Sigmoid colon (tissue), 6 donors: ENCODE measurements at regions not wholly inside any gene's neighbourhood (a gene's known extent, or its start where the extent isn't known, plus 50 kb on each side); places are given as distances from the start of the nearest gene placed in this dataset.

Source experiments
- DNase-seq: peaks from one replicate; pipeline ENCODE4 v3.0.0-alpha.2; 2019
- H3K27ac ChIP-seq, 4 donors: fragments of 200-600 bp; sonication (generic); one replicate each; pipeline ENCODE4 v1.5.1; 2016 to 2019; ENCODE audit warnings: mild to moderate bottlenecking in 1 of 4
- H3K27me3 ChIP-seq, 3 donors: fragments of 200-600 bp; sonication (generic); one replicate each; pipeline ENCODE4 v1.5.1; 2019; ENCODE audit warnings: mild to moderate bottlenecking in 1 of 3
- H3K36me3 ChIP-seq, 4 donors: fragments of 200-600 bp; sonication (generic); one replicate each; pipeline ENCODE4 v1.5.1; 2016 to 2019
- H3K4me1 ChIP-seq, 4 donors: fragments of 200-600 bp; sonication (generic); one replicate each; pipeline ENCODE4 v1.5.1; 2017 to 2019
- H3K4me3 ChIP-seq, 4 donors: fragments of 200-600 bp; sonication (generic); one replicate each; pipeline ENCODE4 v1.5.1; 2017 to 2019; ENCODE audit warnings: mild to moderate bottlenecking in 2 of 4, moderate library complexity in 1 of 4
- H3K9me3 ChIP-seq, 4 donors: fragments of 200-600 bp in 3 of 4; sonication (generic) in 3 of 4; one replicate each; pipeline versions ENCODE4 v1.5.1 to v1.6.1; 2013 to 2019
- CTCF ChIP-seq, 4 experiments: fragments of 450-650 bp in 3 of 4; fragments of 200-600 bp in 1 of 4; IDR thresholded peaks; one replicate each; pipeline ENCODE4 v1.5.1; 2016 to 2019; ENCODE audit warnings: antibody characterized with exemption in 4 of 4, mild to moderate bottlenecking in 3 of 4, moderate library complexity in 2 of 4
- EP300 ChIP-seq, 4 donors: sonication (generic); formaldehyde crosslinking; IDR thresholded peaks; one replicate each; pipeline ENCODE4 v1.6.1; 2017; ENCODE audit warnings: antibody characterized with exemption in 4 of 4
- POLR2A ChIP-seq, 2 donors: fragments of 450-650 bp; IDR thresholded peaks; one replicate each; pipeline ENCODE4 v1.6.1; 2016; ENCODE audit warnings: antibody characterized with exemption in 2 of 2, mild to moderate bottlenecking in 2 of 2, moderate library complexity in 2 of 2
- POLR2AphosphoS5 ChIP-seq, 4 donors: sonication (generic); formaldehyde crosslinking; IDR thresholded peaks; one replicate each; pipeline ENCODE4 v1.6.1; 2017; ENCODE audit warnings: antibody characterized with exemption in 4 of 4
- WGBS, 2 donors: extraction: QIAGEN DNeasy Blood & Tissue Kit; methylation state at CpG; one replicate each; pipeline ENCODE4 v1.1.7; 2013; 5-methylcytosine and 5-hydroxymethylcytosine counted together
- intact Hi-C: fragments of 100-400 bp; cut with DNase I; formaldehyde crosslinking; loops from one replicate; pipeline ENCODE4 v1.15.1; 2023
- donor health status: healthy with polysubstance abuse.
- donor health status: healthy.

- TF ChIP-seq EP300 (IDR thresholded peaks at IDR 0.05) (no peak), POLR2AphosphoS5 (IDR thresholded peaks at IDR 0.05) (no peak), POLR2A (IDR thresholded peaks at IDR 0.05) (no peak), CTCF (IDR thresholded peaks at IDR 0.05) (no peak)
- Histone ChIP-seq H3K4me1 (no peaks in the 10 kb centered on the region), H3K27ac (no peak overlapping the region), H3K9me3 (no peaks in the 10 kb centered on the region), H3K36me3 (no peaks in the 10 kb centered on the region), H3K27me3 (no peaks in the 10 kb centered on the region), H3K4me3 (no peak overlapping the region)
- 52 to 70% methylated on average over 3 of the region's 3 CpGs for WGBS, 2 donors
- no peak for DNase-seq
- intact Hi-C loops, result no loop called here
Observed at GRCh38 chr4:130855533-130855932, 1759.6 kb downstream of the C4orf33 start.

- H3K9me3 ChIP-seq, result no peaks in the 10 kb centered on the region
- intact Hi-C loops, result no loop called here
- no peaks in the 10 kb centered on the region for H3K36me3 ChIP-seq
- no peak for TF ChIP-seq CTCF (IDR thresholded peaks at IDR 0.05)
- no peak for TF ChIP-seq POLR2AphosphoS5 (IDR thresholded peaks at IDR 0.05)
- no peak for TF ChIP-seq EP300 (IDR thresholded peaks at IDR 0.05)
- TF ChIP-seq POLR2A (IDR thresholded peaks at IDR 0.05), result no peak
- DNase-seq, result no peak
- no peaks in the 10 kb centered on the region for H3K4me1 ChIP-seq
- WGBS, 2 donors, result 86 to 88% methylated on average over 3 of the region's 3 CpGs
- H3K27ac ChIP-seq, result no peak overlapping the region
- H3K4me3 ChIP-seq, result no peak overlapping the region
- no peaks in the 10 kb centered on the region for H3K27me3 ChIP-seq
Observed at GRCh38 chr4:130859991-130860390, 1764.0 kb downstream of the C4orf33 start.

GRCh38 chr4:130896920-130897319 is 1801.0 kb downstream of the C4orf33 start:
- DNase-seq, result no peak
- H3K4me3 ChIP-seq, result no peak overlapping the region
- H3K4me1 ChIP-seq, result no peaks in the 10 kb centered on the region
- intact Hi-C loops, result no loop called here
- peaks cover 0 to 2% (median 0%) of the 10 kb centered on the region in 4 donors for H3K9me3 ChIP-seq
- H3K27me3 ChIP-seq, result no peaks in the 10 kb centered on the region
- TF ChIP-seq EP300 (IDR thresholded peaks at IDR 0.05) (no peak), POLR2A (IDR thresholded peaks at IDR 0.05) (no peak), POLR2AphosphoS5 (IDR thresholded peaks at IDR 0.05) (no peak), CTCF (IDR thresholded peaks at IDR 0.05) (no peak)
- H3K36me3 ChIP-seq, result no peaks in the 10 kb centered on the region
- H3K27ac ChIP-seq, result no peak overlapping the region

- Histone ChIP-seq H3K4me3 (no peak overlapping the region), H3K27me3 (no peaks in the 10 kb centered on the region), H3K36me3 (no peaks in the 10 kb centered on the region), H3K27ac (no peak overlapping the region), H3K9me3 (no peaks in the 10 kb centered on the region), H3K4me1 (no peaks in the 10 kb centered on the region)
- intact Hi-C loops, result no loop called here
- WGBS, 2 donors, result 51 to 80% methylated on average over 5 of the region's 5 CpGs
- DNase-seq, result no peak
- TF ChIP-seq POLR2AphosphoS5 (IDR thresholded peaks at IDR 0.05) (no peak), EP300 (IDR thresholded peaks at IDR 0.05) (no peak), CTCF (IDR thresholded peaks at IDR 0.05) (no peak), POLR2A (IDR thresholded peaks at IDR 0.05) (no peak)
Observed at GRCh38 chr4:130901321-130901720, 1805.4 kb downstream of the C4orf33 start.

GRCh38 chr4:130922955-130923354 is 1827.0 kb downstream of the C4orf33 start:
- Histone ChIP-seq H3K27me3 (no peaks in the 10 kb centered on the region), H3K27ac (no peak overlapping the region), H3K4me3 (no peak overlapping the region), H3K9me3 (peaks cover 0 to 8% (median 0%) of the 10 kb centered on the region in 4 donors), H3K36me3 (no peaks in the 10 kb centered on the region), H3K4me1 (no peaks in the 10 kb centered on the region)
- TF ChIP-seq CTCF (IDR thresholded peaks at IDR 0.05) (no peak), EP300 (IDR thresholded peaks at IDR 0.05) (no peak)
- intact Hi-C loops, result no loop called here
- WGBS, 2 donors, result 75 to 85% methylated on average over 2 of the region's 2 CpGs
- no peak for DNase-seq
